GM12878 (cell line): ENCODE measurements at regions not wholly inside any gene's neighbourhood (a gene's known extent, or its start where the extent isn't known, plus 50 kb on each side); places are given as distances from the start of the nearest gene placed in this dataset.
A peak's percentile ranks its signal among the peaks of the same experiment; 100 is the strongest.

Experiments used
- ATAC-seq: fragments of 200-7000 bp; cut with Tn5 transposase; 3 replicates; pipeline ENCODE4 v1.9.1; 2020; ENCODE audit warnings: mild to moderate bottlenecking, moderate library complexity
- BruUV-seq: library from RNA; stranded (reverse); fragments of 400-500 nt; replicated peaks from 2 replicates; lab custom pipeline; 2021; lab: Mats Ljungman, UMichigan
- CTCF ChIA-PET: fragments of 300-600 bp; sonication (Branson Sonifier 250); formaldehyde crosslinking; extraction: SDS; loops from one replicate; lab custom pipeline; 2021; ENCODE audit warnings: inconsistent platforms; lab: Yijun Ruan, JAX
- POLR2A ChIA-PET: fragments of 350-600 bp; formaldehyde crosslinking; extraction: SDS; loops from one replicate; lab custom pipeline; 2021; ENCODE audit warnings: inconsistent platforms; lab: Charles Lee
- RAD21 ChIA-PET: fragments of 300-600 bp; sonication (Branson Sonifier 250); formaldehyde crosslinking; loops from one replicate; lab custom pipeline; 2023; ENCODE audit warnings: antibody characterized with exemption; ENCODE audit not compliant: unreplicated experiment; lab: Charles Lee
- SMC1A ChIA-PET: fragments of 300-600 bp; sonication (Branson Sonifier 250); formaldehyde crosslinking; loops from one replicate; lab custom pipeline; 2023; ENCODE audit not compliant: unreplicated experiment, uncharacterized antibody; lab: Charles Lee
- DNase-seq: peaks from one replicate; pipeline ENCODE4 v3.0.0-alpha.2; 2011; ENCODE audit warnings: low read depth, low spot score
- FAIRE-seq: peaks from 3 replicates; lab custom pipeline; 2011; peaks lifted over from hg19 to GRCh38; lab: Jason Lieb, UNC
- H2AFZ ChIP-seq: 2 replicates; pipeline ENCODE4 v1.6.0; 2011; ENCODE audit warnings: low read depth, low read length, control low read depth; ENCODE audit not compliant: control insufficient read depth
- H3K27ac ChIP-seq: 2 replicates; pipeline ENCODE4 v1.5.1; 2011; ENCODE audit warnings: control low read depth; ENCODE audit not compliant: control insufficient read depth, insufficient read depth
- H3K27me3 ChIP-seq, 2 experiments: replicated peaks in 1 of 2; 2 replicates each; pipeline versions ENCODE4 v1.6.0 to v1.6.1; 2011; ENCODE audit warnings: low read length in 1 of 2; ENCODE audit not compliant: control insufficient read depth in 2 of 2, insufficient read depth in 2 of 2
- H3K36me3 ChIP-seq, 2 experiments: 2 replicates each; pipeline ENCODE4 v1.5.1; 2011; ENCODE audit warnings: low read length in 1 of 2; ENCODE audit not compliant: control insufficient read depth in 2 of 2, insufficient read depth in 2 of 2
- H3K4me1 ChIP-seq: 2 replicates; pipeline ENCODE4 v1.6.1; 2011; ENCODE audit warnings: mild to moderate bottlenecking, low read length, moderate library complexity, mixed read lengths; ENCODE audit not compliant: control insufficient read depth, insufficient read depth
- H3K4me2 ChIP-seq: 2 replicates; pipeline ENCODE4 v1.6.0; 2011; ENCODE audit warnings: control low read depth; ENCODE audit not compliant: control insufficient read depth, insufficient read depth
- H3K4me3 ChIP-seq: fragments of 200-600 bp; sonication (generic); 2 replicates; pipeline ENCODE4 v1.5.1; 2016
- H3K79me2 ChIP-seq: 2 replicates; pipeline ENCODE4 v1.6.0; 2011; ENCODE audit warnings: low read length; ENCODE audit not compliant: control insufficient read depth, insufficient read depth
- H3K9ac ChIP-seq: 2 replicates; pipeline ENCODE4 v1.8.0; 2011; ENCODE audit warnings: low read length, control low read depth, mixed read lengths; ENCODE audit not compliant: control insufficient read depth, insufficient read depth
- H3K9me3 ChIP-seq: replicated peaks from 3 replicates; pipeline ENCODE4 v1.5.1; 2011; ENCODE audit warnings: mild to moderate bottlenecking, low read length; ENCODE audit not compliant: control insufficient read depth, insufficient read depth
- H4K20me1 ChIP-seq: 2 replicates; pipeline ENCODE4 v1.6.0; 2011; ENCODE audit not compliant: control insufficient read depth, insufficient read depth
- CHD1 ChIP-seq: IDR thresholded peaks from 2 replicates; pipeline ENCODE4 v1.6.1; 2012; ENCODE audit warnings: low read depth, low read length, improper control_type of control experiment
- EED ChIP-seq: sonication (generic); IDR thresholded peaks from 2 replicates; pipeline ENCODE4 v1.6.1; 2016; ENCODE audit warnings: antibody characterized with exemption, low read depth
- RAD21 ChIP-seq: IDR thresholded peaks from 2 replicates; pipeline ENCODE4 v1.6.1; 2011; ENCODE audit warnings: mild to moderate bottlenecking, low read depth, low read length, moderate library complexity; ENCODE audit not compliant: insufficient read depth
- WGBS: methylation state at CpG from one replicate; pipeline ENCODE4 v1.1.6; 2016; ENCODE audit warnings: low lambda C conversion rate; ENCODE audit not compliant: insufficient replicate concordance, insufficient coverage; ENCODE audit errors: missing lambda C conversion rate; 5-methylcytosine and 5-hydroxymethylcytosine counted together
- in situ Hi-C: fragments of 300-500 bp; cut with MboI; formaldehyde crosslinking; loops from 9 replicates; pipeline ENCODE4 v1.14.3; 2018; ENCODE audit warnings: mixed read lengths
- intact Hi-C: fragments of 100-400 bp; cut with micrococcal nuclease; formaldehyde crosslinking; loops from one replicate; pipeline ENCODE4 v1.14.2; 2022; ENCODE audit not compliant: unreplicated experiment
- TF ChIP-seq, protein P1 (sequence below): IDR thresholded peaks from 2 replicates; pipeline ENCODE4 v1.6.1; 2012; ENCODE audit warnings: mild to moderate bottlenecking, low read depth, low read length

DNA sequence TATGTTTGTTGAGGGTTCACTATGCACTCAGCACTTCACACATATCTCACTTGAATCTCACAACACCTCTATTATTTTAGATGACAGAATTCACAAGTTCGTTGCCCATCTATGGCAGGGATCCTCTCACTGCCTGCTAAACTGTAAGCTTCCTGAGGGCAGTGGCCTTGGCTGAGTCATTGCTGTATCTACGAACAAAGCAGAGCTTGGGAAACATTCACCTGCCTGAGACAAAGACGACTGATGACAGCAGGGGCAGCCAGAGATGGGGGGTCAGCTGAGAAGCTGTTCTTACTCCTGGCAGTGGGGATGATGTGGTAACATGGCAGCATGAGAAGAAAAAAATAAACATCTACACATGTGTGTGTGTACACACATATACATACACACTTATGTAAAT, 125.5 kb upstream of the NMNAT3 start:
- no peak overlapping the region for H3K27ac ChIP-seq
- POLR2A ChIA-PET, result no interaction called here
- H3K79me2 ChIP-seq, result no peaks in the 10 kb centered on the region
- no peaks in the 10 kb centered on the region for H4K20me1 ChIP-seq
- SMC1A ChIA-PET, result no interaction called here
- H3K4me1 ChIP-seq, result no peaks in the 10 kb centered on the region
- no peak overlapping the region for H2AFZ ChIP-seq
- no peak overlapping the region for H3K4me3 ChIP-seq
- H3K4me2 ChIP-seq, result no peak overlapping the region
- 42% methylated on average over 3 of the region's 3 CpGs for WGBS
- DNase-seq, result no peak
- TF ChIP-seq RAD21 (no peak), CHD1 (no peak)
- TF ChIP-seq, all 136 proteins: peak for 0
- H3K36me3 ChIP-seq, result no peaks in the 10 kb centered on the region
- intact Hi-C loops, result no loop called here
- ChIA-PET CTCF (no interaction called here), RAD21 (no interaction called here)
- no TSS peak for BruUV-seq
- FAIRE-seq (no peak), ATAC-seq (no peak)
- H3K27me3 ChIP-seq, result no peaks in the 10 kb centered on the region
- in situ Hi-C loops, result no loop called here
- H3K9me3 ChIP-seq, result no peaks in the 10 kb centered on the region
- H3K9ac ChIP-seq, result no peak overlapping the region

DNA sequence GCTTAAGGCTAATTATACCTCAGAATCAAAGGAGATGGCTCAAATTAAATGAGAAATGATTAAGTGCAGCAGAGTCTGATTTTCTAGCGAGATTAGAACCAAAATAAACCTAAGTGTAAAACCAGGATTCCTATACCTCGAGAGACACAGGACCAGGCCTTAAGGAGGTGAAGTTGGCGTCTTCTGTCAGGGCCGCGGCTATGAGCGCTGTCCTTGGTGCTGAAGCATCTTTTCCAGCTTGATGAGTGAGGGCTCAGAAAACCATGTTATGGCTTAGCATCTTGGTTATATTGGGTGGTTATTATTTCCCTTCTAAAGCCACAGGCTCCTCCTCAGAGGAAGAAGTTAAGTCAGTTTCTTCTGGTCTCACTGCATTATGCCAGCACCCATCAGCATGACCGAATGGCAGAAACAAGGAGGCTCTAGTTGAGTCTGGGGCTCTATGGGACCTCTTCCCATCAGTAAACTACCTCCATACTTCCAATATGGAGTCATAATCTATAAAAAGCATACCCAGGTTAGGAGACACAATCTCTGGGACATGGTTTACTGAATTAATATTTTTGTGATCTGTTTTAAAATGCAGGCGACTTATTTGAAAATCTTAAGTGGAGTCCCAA, 120.1 kb upstream of the NMNAT3 start:
- ATAC-seq, result no peak
- TF ChIP-seq, protein P1, sequence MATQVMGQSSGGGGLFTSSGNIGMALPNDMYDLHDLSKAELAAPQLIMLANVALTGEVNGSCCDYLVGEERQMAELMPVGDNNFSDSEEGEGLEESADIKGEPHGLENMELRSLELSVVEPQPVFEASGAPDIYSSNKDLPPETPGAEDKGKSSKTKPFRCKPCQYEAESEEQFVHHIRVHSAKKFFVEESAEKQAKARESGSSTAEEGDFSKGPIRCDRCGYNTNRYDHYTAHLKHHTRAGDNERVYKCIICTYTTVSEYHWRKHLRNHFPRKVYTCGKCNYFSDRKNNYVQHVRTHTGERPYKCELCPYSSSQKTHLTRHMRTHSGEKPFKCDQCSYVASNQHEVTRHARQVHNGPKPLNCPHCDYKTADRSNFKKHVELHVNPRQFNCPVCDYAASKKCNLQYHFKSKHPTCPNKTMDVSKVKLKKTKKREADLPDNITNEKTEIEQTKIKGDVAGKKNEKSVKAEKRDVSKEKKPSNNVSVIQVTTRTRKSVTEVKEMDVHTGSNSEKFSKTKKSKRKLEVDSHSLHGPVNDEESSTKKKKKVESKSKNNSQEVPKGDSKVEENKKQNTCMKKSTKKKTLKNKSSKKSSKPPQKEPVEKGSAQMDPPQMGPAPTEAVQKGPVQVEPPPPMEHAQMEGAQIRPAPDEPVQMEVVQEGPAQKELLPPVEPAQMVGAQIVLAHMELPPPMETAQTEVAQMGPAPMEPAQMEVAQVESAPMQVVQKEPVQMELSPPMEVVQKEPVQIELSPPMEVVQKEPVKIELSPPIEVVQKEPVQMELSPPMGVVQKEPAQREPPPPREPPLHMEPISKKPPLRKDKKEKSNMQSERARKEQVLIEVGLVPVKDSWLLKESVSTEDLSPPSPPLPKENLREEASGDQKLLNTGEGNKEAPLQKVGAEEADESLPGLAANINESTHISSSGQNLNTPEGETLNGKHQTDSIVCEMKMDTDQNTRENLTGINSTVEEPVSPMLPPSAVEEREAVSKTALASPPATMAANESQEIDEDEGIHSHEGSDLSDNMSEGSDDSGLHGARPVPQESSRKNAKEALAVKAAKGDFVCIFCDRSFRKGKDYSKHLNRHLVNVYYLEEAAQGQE, result peak; percentile 96
- no peak for TF ChIP-seq EED
- 35% methylated on average over 8 of the region's 8 CpGs for WGBS

More for the DNA sequence above, 120.1 kb upstream of the NMNAT3 start:
- BruUV-seq, result no TSS peak
- FAIRE-seq (no peak), DNase-seq (no peak)
- CTCF ChIA-PET, result no interaction called here
- in situ Hi-C loops, result no loop called here
- Histone ChIP-seq H2AFZ (no peak overlapping the region), H3K4me2 (no peak overlapping the region), H4K20me1 (no peaks in the 10 kb centered on the region), H3K4me1 (no peaks in the 10 kb centered on the region), H3K9ac (no peak overlapping the region), H3K79me2 (no peaks in the 10 kb centered on the region), H3K27me3 (no peaks in the 10 kb centered on the region), H3K4me3 (no peak overlapping the region), H3K36me3 (no peaks in the 10 kb centered on the region), H3K9me3 (no peaks in the 10 kb centered on the region), H3K27ac (no peak overlapping the region)
- RAD21 ChIA-PET, result no interaction called here
- intact Hi-C loops, result no loop called here
- SMC1A ChIA-PET, result interaction anchor here (0.7 kb wide), 1 partner anchor 144 kb away, joined by 3 read pairs; no protein-coding TSS in a partner anchor
- POLR2A ChIA-PET, result no interaction called here
